ENCODE measurements at regions not wholly inside any gene's neighbourhood (a gene's known extent, or its start where the extent isn't known, plus 50 kb on each side); places are given as distances from the start of the nearest gene placed in this dataset.

DNA sequence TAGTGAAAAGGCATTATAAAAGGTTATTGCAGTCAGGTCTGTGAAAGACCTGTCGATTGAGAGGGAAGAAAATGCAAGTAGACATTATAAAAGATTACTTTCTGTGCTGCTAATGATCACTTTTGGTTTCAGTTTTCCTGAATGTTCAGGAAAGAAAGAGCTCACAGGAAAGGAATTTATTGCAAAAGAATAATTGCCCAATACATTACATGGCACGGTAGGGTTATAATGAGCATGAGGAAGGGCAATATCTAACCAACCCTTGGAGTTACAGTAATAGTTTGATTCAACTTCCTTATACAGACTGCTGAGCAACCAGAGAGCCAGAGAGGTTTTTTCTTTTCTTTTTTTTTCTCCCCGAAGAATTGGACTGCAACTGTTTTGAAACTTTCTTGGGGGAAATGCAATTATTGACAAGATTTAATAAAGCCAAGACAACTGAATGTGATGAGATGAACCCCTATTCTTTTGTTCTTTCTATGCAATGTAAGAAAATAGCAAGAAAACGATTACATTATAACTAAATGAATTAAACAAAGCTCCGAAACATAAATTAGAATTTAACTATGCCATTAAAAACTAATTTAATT is 247.0 kb downstream of the C4orf33 start (continued):
- TF ChIP-seq, protein P1, sequence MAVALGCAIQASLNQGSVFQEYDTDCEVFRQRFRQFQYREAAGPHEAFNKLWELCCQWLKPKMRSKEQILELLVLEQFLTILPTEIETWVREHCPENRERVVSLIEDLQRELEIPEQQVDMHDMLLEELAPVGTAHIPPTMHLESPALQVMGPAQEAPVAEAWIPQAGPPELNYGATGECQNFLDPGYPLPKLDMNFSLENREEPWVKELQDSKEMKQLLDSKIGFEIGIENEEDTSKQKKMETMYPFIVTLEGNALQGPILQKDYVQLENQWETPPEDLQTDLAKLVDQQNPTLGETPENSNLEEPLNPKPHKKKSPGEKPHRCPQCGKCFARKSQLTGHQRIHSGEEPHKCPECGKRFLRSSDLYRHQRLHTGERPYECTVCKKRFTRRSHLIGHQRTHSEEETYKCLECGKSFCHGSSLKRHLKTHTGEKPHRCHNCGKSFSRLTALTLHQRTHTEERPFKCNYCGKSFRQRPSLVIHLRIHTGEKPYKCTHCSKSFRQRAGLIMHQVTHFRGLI (CRISPR knock-in tag; IDR thresholded peaks at IDR 0.05) = no peak
- TF ChIP-seq NFATC3 (IDR thresholded peaks at IDR 0.05) (no peak), ZNF695 (CRISPR knock-in tag; IDR thresholded peaks at IDR 0.05) (no peak), JUNB (CRISPR knock-in tag; conservative IDR thresholded peaks at IDR 0.05) (no peak), NUFIP1 (IDR thresholded peaks at IDR 0.05; ENCODE audit: partially characterized antibody) (no peak), SRSF9 (IDR thresholded peaks at IDR 0.05; ENCODE audit: borderline replicate concordance, low read depth, low read length) (no peak), POLR2H (tag; IDR thresholded peaks at IDR 0.05; ENCODE audit: low read depth) (no peak), ELF2 (CRISPR knock-in tag; IDR thresholded peaks at IDR 0.05) (no peak), EHMT2 (IDR thresholded peaks at IDR 0.05) (no peak)
- TF ChIP-seq, protein P2, sequence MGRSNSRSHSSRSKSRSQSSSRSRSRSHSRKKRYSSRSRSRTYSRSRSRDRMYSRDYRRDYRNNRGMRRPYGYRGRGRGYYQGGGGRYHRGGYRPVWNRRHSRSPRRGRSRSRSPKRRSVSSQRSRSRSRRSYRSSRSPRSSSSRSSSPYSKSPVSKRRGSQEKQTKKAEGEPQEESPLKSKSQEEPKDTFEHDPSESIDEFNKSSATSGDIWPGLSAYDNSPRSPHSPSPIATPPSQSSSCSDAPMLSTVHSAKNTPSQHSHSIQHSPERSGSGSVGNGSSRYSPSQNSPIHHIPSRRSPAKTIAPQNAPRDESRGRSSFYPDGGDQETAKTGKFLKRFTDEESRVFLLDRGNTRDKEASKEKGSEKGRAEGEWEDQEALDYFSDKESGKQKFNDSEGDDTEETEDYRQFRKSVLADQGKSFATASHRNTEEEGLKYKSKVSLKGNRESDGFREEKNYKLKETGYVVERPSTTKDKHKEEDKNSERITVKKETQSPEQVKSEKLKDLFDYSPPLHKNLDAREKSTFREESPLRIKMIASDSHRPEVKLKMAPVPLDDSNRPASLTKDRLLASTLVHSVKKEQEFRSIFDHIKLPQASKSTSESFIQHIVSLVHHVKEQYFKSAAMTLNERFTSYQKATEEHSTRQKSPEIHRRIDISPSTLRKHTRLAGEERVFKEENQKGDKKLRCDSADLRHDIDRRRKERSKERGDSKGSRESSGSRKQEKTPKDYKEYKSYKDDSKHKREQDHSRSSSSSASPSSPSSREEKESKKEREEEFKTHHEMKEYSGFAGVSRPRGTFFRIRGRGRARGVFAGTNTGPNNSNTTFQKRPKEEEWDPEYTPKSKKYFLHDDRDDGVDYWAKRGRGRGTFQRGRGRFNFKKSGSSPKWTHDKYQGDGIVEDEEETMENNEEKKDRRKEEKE (IDR thresholded peaks at IDR 0.05; ENCODE audit: borderline replicate concordance in 1 of 2, control insufficient read depth in 1 of 2, low read depth in 2 of 2, low read length in 1 of 2) = no peak
- TF ChIP-seq, protein P3, sequence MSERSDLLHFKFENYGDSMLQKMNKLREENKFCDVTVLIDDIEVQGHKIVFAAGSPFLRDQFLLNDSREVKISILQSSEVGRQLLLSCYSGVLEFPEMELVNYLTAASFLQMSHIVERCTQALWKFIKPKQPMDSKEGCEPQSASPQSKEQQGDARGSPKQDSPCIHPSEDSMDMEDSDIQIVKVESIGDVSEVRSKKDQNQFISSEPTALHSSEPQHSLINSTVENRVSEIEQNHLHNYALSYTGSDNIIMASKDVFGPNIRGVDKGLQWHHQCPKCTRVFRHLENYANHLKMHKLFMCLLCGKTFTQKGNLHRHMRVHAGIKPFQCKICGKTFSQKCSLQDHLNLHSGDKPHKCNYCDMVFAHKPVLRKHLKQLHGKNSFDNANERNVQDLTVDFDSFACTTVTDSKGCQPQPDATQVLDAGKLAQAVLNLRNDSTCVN (CRISPR knock-in tag; IDR thresholded peaks at IDR 0.05) = no peak
- TF ChIP-seq, protein P4, sequence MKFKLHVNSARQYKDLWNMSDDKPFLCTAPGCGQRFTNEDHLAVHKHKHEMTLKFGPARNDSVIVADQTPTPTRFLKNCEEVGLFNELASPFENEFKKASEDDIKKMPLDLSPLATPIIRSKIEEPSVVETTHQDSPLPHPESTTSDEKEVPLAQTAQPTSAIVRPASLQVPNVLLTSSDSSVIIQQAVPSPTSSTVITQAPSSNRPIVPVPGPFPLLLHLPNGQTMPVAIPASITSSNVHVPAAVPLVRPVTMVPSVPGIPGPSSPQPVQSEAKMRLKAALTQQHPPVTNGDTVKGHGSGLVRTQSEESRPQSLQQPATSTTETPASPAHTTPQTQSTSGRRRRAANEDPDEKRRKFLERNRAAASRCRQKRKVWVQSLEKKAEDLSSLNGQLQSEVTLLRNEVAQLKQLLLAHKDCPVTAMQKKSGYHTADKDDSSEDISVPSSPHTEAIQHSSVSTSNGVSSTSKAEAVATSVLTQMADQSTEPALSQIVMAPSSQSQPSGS (CRISPR knock-in tag; IDR thresholded peaks at IDR 0.05) = no peak
